HG03066 (cell line): ENCODE measurements at regions not wholly inside any gene's neighbourhood (a gene's known extent, or its start where the extent isn't known, plus 50 kb on each side); places are given as distances from the start of the nearest gene placed in this dataset.
"Not testable (repeated sequence)": the region's sequence is repeated elsewhere in the genome, so short reads cannot be mapped to it uniquely, and the experiment has no call there.

Experiments
- ATAC-seq: cut with Tn5 transposase; IDR thresholded peaks from one replicate; pipeline ENCODE4 v1.9.1; 2021; ENCODE audit warnings: low read depth; ENCODE audit not compliant: unreplicated experiment

- not testable (repeated sequence) for ATAC-seq
Observed at GRCh38 chr9:41839786-41840185, 289.4 kb downstream of the CNTNAP3B start.

DNA sequence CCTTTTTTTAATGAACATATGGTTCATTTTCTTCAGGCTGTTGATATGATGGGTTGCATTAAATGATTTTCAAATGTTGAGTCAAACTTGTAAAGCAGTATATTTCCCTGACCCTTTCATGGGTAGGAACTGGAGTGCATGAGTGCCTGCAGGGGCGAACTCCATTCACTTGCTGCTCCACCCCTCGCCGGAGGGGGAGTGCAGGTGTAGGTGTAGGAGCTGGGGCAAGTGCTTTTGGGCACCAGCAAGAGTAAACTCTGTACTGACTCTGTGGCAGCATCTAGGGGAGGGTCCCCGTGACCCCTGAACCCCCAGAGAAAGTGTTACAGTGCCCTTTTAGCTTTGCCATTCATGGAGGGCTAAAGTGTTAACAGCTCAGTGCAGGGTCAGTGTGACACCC lies 290.3 kb downstream of the CNTNAP3B start:
- ATAC-seq = not testable (repeated sequence)

- not testable (repeated sequence) for ATAC-seq
Observed at GRCh38 chr9:41838562-41838851, 290.7 kb downstream of the CNTNAP3B start.

DNA sequence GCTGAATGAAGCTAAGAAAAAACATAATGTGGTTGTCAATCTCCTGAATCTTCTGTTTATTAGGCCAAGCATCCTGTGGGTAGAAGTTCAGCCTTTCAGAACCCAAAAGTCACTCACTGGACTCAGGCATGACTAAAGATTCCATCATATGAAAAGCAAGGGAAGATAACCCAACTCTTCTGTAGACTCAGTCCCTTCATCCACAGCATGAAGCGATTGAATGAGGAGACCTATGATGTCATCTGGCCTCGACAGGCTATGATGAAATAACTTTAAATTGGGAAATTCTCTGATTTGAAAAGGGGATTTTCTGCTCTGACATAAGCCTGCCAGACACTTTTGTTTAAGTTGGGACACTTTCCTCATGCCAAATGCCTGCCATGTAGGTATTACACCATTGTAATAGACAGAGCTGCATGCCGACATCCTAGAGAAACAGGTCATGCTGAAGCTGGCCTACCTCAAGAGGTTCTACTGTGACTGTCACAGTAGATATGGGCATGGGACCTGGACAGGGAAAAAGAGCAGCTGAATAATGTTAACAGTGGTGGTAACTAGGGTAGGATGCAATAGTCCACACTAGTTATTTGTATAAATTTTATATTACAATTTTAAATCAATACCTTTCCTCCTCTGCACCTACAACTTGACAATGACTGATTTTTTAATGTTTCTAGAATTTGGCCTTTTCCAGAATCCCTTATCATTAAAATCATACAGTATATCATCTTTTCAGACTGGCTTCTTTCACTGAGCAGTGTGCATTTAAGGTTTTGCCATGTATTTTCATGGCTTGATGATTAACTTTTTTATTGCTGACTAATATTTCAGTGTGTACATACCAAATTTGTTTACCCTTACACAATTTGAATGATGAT lies 291.3 kb downstream of the CNTNAP3B start:
- ATAC-seq = not testable (repeated sequence)

DNA sequence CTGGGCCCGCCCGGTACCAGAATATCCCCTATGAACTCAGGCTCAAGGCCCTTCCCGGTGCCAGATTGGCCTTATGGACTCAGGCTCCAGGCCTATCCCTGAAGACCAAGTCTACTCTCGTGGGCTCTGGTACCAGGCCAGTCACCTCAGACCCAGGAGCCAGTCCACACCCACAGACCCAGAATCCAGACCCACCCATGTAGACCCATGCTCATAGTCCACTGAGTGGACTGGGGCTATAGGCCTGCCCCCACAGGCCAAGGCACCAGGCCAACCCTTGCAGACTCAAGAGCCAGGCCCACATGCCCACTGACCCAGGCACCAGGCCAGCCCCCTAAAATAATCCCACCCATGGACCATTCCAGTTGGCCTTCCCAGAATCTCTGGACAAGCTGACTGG lies 296.1 kb downstream of the CNTNAP3B start:
- ATAC-seq = not testable (repeated sequence)

GRCh38 chr9:41824723-41825122 lies 304.5 kb downstream of the CNTNAP3B start:
- not testable (repeated sequence) for ATAC-seq

- ATAC-seq = not testable (repeated sequence)
Observed at GRCh38 chr9:41802706-41803105, 326.5 kb downstream of the CNTNAP3B start.

DNA sequence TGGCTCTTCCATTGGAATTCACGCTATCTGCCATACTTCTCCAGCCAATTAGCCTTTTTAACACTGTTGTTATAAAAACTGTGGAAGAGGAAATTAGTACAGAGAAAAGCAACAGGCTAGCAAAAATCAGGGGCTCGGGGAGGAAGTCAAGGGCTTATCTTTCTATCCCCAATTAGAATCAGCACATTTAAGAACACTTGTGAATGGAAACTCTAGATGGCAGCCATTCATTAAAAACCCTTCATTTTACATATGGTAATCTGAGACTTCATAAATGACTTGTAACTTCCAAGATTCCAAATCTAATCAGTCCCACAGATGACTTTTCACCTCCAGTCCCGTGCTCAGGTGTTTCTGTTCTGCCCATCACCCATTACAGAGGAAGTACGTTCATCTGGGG lies 330.5 kb downstream of the CNTNAP3B start:
- not testable (repeated sequence) for ATAC-seq

DNA sequence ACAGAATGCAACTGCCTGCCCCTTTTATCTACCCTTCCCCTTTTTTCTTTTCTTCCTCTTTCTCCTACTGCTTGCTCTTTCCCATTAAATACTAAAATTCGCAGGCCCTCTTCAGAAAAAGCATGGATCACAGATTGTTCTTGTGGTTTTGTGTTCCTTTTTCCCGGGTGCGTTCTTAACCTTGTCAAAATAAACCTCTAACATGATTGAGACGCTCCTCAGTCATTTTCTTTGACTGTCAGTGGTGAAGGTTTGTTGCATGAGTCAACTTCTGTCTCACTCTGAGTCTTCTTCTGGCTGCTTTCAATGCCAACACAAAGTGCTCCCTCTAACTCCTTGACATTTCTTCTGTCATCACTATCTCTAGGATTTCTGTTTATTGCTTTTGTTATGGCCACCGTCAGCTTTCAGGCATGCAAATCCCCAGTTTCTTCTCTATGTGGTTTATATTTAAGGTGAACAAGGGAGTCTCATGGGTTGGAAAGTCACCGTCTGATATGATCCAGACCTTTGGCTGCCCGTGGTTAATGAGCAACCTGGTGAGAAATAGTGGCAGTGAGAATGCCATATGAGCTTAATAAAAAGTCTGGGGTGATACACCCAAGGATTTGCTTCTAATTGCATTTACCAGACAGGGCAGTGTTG lies 338.4 kb downstream of the CNTNAP3B start:
- ATAC-seq = not testable (repeated sequence)

DNA sequence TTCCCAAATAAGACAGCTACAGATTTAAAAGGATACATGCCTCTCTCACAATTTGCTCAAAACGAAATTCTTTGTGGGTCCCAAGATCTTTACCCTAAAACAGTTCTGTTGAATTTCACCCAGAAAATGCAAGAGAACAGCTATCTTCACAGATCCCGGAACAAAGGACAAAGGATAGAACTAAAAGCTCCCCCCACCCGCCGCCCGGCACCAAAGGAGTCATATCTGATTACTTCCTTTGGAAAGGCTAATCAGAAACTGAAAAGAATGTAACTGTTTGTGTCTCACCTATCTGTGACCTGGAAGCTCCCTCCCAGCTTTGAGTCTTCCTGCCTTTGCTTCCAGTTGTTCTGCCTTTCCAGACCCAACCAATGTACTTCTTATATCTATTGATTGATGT lies 339.2 kb downstream of the CNTNAP3B start:
- not testable (repeated sequence) for ATAC-seq

- ATAC-seq = not testable (repeated sequence)
Observed at GRCh38 chr9:41789387-41789786, 339.8 kb downstream of the CNTNAP3B start.

DNA sequence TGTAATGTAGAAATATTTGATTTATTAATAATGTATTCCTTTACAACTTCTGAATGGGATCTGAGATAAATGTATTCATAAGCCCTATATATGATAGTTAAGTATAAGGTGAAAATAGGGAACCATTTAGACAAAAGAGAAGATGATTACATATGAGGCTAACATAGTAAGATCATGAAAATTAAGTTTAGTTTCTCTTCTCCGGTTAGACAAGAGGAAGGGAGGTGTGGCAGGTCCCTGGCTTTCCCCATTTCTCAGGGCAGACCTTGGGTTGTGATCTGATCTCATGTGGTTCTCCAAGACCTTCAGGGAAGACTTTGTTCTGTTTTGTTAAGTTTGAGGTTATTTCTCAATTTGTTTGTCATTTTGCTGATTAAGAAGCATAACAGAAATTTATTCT lies 341.3 kb downstream of the CNTNAP3B start:
- not testable (repeated sequence) for ATAC-seq

DNA sequence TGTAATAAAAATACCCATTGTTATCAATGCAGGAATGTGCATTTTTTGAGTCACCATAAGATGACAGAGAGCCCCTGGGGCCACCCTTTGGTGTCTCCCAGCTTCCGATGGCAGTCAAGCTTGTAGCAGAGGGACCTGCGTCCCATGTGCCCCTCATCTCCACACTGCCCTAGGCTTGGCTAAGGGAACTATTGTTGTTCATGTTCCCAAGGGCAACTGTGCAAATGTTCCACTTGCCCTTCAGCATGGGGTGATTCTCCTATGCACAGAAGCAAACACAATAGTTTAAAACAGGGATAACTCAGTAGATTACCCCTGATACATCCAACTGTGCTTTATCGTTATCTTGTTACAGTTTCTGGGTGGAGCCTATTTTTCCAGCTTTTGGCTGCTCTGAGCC lies 342.0 kb downstream of the CNTNAP3B start:
- ATAC-seq = not testable (repeated sequence)

GRCh38 chr9:41784006-41784405 lies 345.2 kb downstream of the CNTNAP3B start:
- not testable (repeated sequence) for ATAC-seq

- ATAC-seq = not testable (repeated sequence)
Observed at GRCh38 chr9:41783070-41783810, 346.0 kb downstream of the CNTNAP3B start.

- not testable (repeated sequence) for ATAC-seq
Observed at GRCh38 chr9:41781899-41782298, 347.3 kb downstream of the CNTNAP3B start.

- ATAC-seq = not testable (repeated sequence)
Observed at GRCh38 chr9:41779897-41780406, 349.3 kb downstream of the CNTNAP3B start.

GRCh38 chr9:41779192-41779591 lies 350.0 kb downstream of the CNTNAP3B start:
- not testable (repeated sequence) for ATAC-seq

DNA sequence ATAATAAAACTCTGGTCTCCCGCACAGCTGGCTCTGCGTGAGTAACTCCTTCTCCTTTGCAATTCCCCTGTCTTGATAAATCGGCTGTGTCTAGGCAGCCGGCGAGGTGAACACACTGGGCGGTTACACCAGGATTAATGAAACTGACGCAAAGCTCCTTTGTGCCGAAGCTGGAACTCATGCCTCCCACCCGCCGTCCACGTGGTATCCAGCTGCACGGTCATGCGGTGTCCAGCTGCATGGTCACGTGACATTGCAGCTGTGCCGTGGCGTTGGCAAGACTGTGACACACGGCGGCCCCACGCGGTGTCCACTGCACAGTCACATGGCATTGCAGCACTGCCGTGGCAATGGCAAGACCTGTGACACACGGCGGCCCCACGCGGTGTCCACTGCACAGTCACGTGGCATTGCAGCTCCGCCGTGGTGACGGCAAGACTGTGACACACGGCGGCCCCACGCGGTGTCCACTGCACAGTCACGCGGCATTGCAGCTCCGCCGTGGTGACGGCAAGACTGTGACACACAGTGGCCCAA lies 350.6 kb downstream of the CNTNAP3B start:
- not testable (repeated sequence) for ATAC-seq

GRCh38 chr9:41777536-41777935 lies 351.7 kb downstream of the CNTNAP3B start:
- ATAC-seq = not testable (repeated sequence)

GRCh38 chr9:41772541-41772940 lies 356.7 kb downstream of the CNTNAP3B start:
- not testable (repeated sequence) for ATAC-seq
